ENCODE measurements at regions not wholly inside any gene's neighbourhood (a gene's known extent, or its start where the extent isn't known, plus 50 kb on each side); places are given as distances from the start of the nearest gene placed in this dataset.

DNA sequence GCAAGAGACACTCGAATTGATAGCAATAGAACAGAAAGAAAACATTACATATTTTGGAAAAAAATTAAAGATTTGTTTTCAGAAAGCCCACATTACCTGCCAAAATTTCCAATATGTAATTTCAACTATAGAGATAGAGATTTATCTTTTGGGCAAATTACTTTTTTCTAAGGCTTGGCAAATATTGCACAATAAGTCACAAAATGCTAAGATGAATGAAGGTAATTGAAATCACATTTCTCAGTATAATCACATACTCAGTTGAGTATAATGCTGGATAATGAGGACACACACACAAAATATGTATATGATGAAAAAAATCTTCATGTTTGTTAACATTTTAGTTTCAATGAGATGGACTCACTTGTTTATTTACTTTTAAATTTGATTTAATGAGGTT lies 189.2 kb upstream of the STXBP6 start:
- no peak for TF ChIP-seq POLR2A (IDR thresholded peaks at IDR 0.05)
- TF ChIP-seq, protein P1, sequence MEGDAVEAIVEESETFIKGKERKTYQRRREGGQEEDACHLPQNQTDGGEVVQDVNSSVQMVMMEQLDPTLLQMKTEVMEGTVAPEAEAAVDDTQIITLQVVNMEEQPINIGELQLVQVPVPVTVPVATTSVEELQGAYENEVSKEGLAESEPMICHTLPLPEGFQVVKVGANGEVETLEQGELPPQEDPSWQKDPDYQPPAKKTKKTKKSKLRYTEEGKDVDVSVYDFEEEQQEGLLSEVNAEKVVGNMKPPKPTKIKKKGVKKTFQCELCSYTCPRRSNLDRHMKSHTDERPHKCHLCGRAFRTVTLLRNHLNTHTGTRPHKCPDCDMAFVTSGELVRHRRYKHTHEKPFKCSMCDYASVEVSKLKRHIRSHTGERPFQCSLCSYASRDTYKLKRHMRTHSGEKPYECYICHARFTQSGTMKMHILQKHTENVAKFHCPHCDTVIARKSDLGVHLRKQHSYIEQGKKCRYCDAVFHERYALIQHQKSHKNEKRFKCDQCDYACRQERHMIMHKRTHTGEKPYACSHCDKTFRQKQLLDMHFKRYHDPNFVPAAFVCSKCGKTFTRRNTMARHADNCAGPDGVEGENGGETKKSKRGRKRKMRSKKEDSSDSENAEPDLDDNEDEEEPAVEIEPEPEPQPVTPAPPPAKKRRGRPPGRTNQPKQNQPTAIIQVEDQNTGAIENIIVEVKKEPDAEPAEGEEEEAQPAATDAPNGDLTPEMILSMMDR (IDR thresholded peaks at IDR 0.05): no peak
